ENCODE measurements at regions not wholly inside any gene's neighbourhood (a gene's known extent, or its start where the extent isn't known, plus 50 kb on each side); places are given as distances from the start of the nearest gene placed in this dataset.
"Not testable (repeated sequence)": the region's sequence is repeated elsewhere in the genome, so short reads cannot be mapped to it uniquely, and the experiment has no call there.

DNA sequence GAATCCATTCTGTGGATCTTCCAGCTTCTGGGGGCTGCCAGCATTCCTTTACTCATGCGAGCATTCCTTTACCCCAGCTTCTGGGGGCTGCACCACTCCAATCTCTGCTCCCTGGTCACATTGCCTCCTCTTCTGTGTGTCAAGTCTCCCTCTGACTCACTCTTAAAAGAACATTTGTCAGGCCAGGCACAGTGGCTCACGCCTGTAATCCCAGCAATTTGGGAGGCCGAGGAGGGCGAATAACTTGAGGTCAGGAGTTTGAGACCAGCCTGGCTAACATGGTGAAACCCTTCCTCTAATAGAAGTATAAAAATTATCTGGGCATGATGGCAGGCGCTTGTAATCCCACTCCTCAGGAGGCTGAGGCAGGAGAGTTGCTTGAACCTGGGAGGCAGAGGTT is 541.9 kb downstream of the FOXD4L4 start:
- TF ChIP-seq POLR2A, EP300 (IDR thresholded peaks at IDR 0.05): not testable (repeated sequence)
- TF ChIP-seq, protein P1, sequence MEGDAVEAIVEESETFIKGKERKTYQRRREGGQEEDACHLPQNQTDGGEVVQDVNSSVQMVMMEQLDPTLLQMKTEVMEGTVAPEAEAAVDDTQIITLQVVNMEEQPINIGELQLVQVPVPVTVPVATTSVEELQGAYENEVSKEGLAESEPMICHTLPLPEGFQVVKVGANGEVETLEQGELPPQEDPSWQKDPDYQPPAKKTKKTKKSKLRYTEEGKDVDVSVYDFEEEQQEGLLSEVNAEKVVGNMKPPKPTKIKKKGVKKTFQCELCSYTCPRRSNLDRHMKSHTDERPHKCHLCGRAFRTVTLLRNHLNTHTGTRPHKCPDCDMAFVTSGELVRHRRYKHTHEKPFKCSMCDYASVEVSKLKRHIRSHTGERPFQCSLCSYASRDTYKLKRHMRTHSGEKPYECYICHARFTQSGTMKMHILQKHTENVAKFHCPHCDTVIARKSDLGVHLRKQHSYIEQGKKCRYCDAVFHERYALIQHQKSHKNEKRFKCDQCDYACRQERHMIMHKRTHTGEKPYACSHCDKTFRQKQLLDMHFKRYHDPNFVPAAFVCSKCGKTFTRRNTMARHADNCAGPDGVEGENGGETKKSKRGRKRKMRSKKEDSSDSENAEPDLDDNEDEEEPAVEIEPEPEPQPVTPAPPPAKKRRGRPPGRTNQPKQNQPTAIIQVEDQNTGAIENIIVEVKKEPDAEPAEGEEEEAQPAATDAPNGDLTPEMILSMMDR (IDR thresholded peaks at IDR 0.05), result not testable (repeated sequence)

All from tibial nerve (tissue), 4 donors.